Lung (tissue), 11 donors: ENCODE measurements at regions not wholly inside any gene's neighbourhood (a gene's known extent, or its start where the extent isn't known, plus 50 kb on each side); places are given as distances from the start of the nearest gene placed in this dataset.

Source experiments
- ATAC-seq: fragments of 200-7000 bp; cut with Tn5 transposase; one replicate; pipeline ENCODE4 v1.9.1; 2020; ENCODE audit warnings: moderate number of reproducible peaks; ENCODE audit not compliant: insufficient read depth, low FRiP score
- DNase-seq, 3 donors: peaks; one replicate each; pipeline ENCODE4 v3.0.0-alpha.2; 2013 to 2017
- H3K27ac ChIP-seq, 2 donors: one replicate each; pipeline ENCODE4 v1.5.1; 2013; ENCODE audit warnings: mild to moderate bottlenecking in 2 of 2, moderate library complexity in 2 of 2, control low read depth in 1 of 2, inconsistent platforms in 1 of 2, low read depth in 1 of 2, low read length in 1 of 2
- H3K27me3 ChIP-seq, 3 donors: one replicate each; pipeline ENCODE4 v1.5.1; 2013; ENCODE audit warnings: low read length in 2 of 3; ENCODE audit not compliant: control insufficient read depth in 3 of 3, insufficient read depth in 3 of 3
- H3K36me3 ChIP-seq, 4 donors: one replicate each; pipeline ENCODE4 v1.5.1; 2013; ENCODE audit warnings: low read length in 4 of 4, mild to moderate bottlenecking in 1 of 4, moderate library complexity in 1 of 4; ENCODE audit not compliant: control insufficient read depth in 4 of 4, insufficient read depth in 4 of 4
- H3K4me1 ChIP-seq, 5 donors: one replicate each; pipeline ENCODE4 v1.5.1; 2013; ENCODE audit warnings: low read length in 5 of 5, mild to moderate bottlenecking in 2 of 5, moderate library complexity in 1 of 5; ENCODE audit not compliant: control insufficient read depth in 5 of 5, insufficient read depth in 5 of 5
- H3K4me3 ChIP-seq: one replicate; pipeline ENCODE4 v1.5.1; 2013; ENCODE audit warnings: mild to moderate bottlenecking, control low read depth, moderate library complexity
- H3K9ac ChIP-seq, 2 donors: one replicate each; pipeline ENCODE4 v1.5.1; 2013; ENCODE audit warnings: low read length in 2 of 2, control low read depth in 1 of 2; ENCODE audit not compliant: insufficient read depth in 1 of 2
- H3K9me3 ChIP-seq, 4 donors: one replicate each; pipeline ENCODE4 v1.5.1; 2013; ENCODE audit warnings: low read length in 3 of 4, mild to moderate bottlenecking in 1 of 4, moderate library complexity in 1 of 4; ENCODE audit not compliant: control insufficient read depth in 4 of 4, insufficient read depth in 3 of 4
- CTCF ChIP-seq: IDR thresholded peaks from 2 replicates; pipeline ENCODE4 v1.5.1; 2012; ENCODE audit warnings: mild to moderate bottlenecking; ENCODE audit errors: control extremely low read depth, extremely low read depth
- WGBS, 2 donors: extraction: QIAGEN DNeasy Blood & Tissue Kit; methylation state at CpG; one replicate each; pipeline ENCODE4 v1.1.7; 2013; 5-methylcytosine and 5-hydroxymethylcytosine counted together
- donor health status: control.
- donor health status: control.
- donor health status: Bipolar disorder and iron deficiency.
- donor health status: healthy.
- donor health status: DM: yes; HTN: yes; CAD: no.

GRCh38 chr4:189786447-189786846, 154.2 kb upstream of the FRG1 start:
- H3K27me3 ChIP-seq: no peaks in the 10 kb centered on the region
- 84 to 85% methylated on average over 5 of the region's 5 CpGs for WGBS, 2 donors

GRCh38 chr4:189787216-189788031, 153.2 kb upstream of the FRG1 start:
- no peak overlapping the region for H3K27ac ChIP-seq
- H3K36me3 ChIP-seq: no peaks in the 10 kb centered on the region
- peaks cover 0 to 5% (median 0%) of the 10 kb centered on the region in 5 donors for H3K4me1 ChIP-seq
- DNase-seq: peak in 1 of 3 donors; percentile 54
- ATAC-seq: no peak
- H3K27me3 ChIP-seq: no peaks in the 10 kb centered on the region
- TF ChIP-seq CTCF: no peak
- 75 to 79% methylated on average over 19 of the region's 19 CpGs for WGBS, 2 donors
- peaks cover 0 to 2% (median 0%) of the 10 kb centered on the region in 4 donors for H3K9me3 ChIP-seq
- H3K9ac ChIP-seq: no peak overlapping the region
- no peak overlapping the region for H3K4me3 ChIP-seq

More at GRCh38 chr4:189786447-189786846, 154.2 kb upstream of the FRG1 start:
- Histone ChIP-seq H3K9me3 (peaks cover 0 to 3% (median 2%) of the 10 kb centered on the region in 4 donors), H3K36me3 (no peaks in the 10 kb centered on the region), H3K9ac (no peak overlapping the region), H3K4me3 (no peak overlapping the region), H3K27ac (no peak overlapping the region), H3K4me1 (peaks cover 0 to 4% (median 0%) of the 10 kb centered on the region in 5 donors)
- ATAC-seq (no peak), DNase-seq (no peak)
- no peak for TF ChIP-seq CTCF

- Histone ChIP-seq H3K4me1 (peaks cover 0 to 8% (median 4%) of the 10 kb centered on the region in 5 donors), H3K27ac (no peak overlapping the region), H3K36me3 (no peaks in the 10 kb centered on the region), H3K4me3 (no peak overlapping the region), H3K9ac (no peak overlapping the region), H3K9me3 (no peaks in the 10 kb centered on the region), H3K27me3 (no peaks in the 10 kb centered on the region)
- TF ChIP-seq CTCF: peak; percentile 90
- ATAC-seq (peak; percentile 91), DNase-seq (peak; percentile 86 to 91 (median 88))
- 22 to 28% methylated on average over 20 of the region's 20 CpGs for WGBS, 2 donors
Observed at GRCh38 chr4:189792924-189793618, 147.6 kb upstream of the FRG1 start.
